Omental fat pad (tissue), 3 donors: ENCODE measurements at regions not wholly inside any gene's neighbourhood (a gene's known extent, or its start where the extent isn't known, plus 50 kb on each side); places are given as distances from the start of the nearest gene placed in this dataset.
"Not testable (repeated sequence)": the region's sequence is repeated elsewhere in the genome, so short reads cannot be mapped to it uniquely, and the experiment has no call there.

ENCODE experiments used
- ATAC-seq: fragments of 150-250 bp; one replicate; pipeline ENCODE4 v1.9.1; 2016; ENCODE audit warnings: mild to moderate bottlenecking, moderate library complexity; ENCODE audit not compliant: low FRiP score
- DNase-seq: peaks from one replicate; pipeline ENCODE4 v3.0.0-alpha.2; 2019; ENCODE audit warnings: low spot score
- TF ChIP-seq, protein P1 (sequence below), 3 donors: fragments of 450-650 bp; IDR thresholded peaks; one replicate each; pipeline ENCODE4 v1.5.1; 2016 to 2017; ENCODE audit warnings: antibody characterized with exemption in 3 of 3, mild to moderate bottlenecking in 3 of 3, moderate library complexity in 2 of 3

DNA sequence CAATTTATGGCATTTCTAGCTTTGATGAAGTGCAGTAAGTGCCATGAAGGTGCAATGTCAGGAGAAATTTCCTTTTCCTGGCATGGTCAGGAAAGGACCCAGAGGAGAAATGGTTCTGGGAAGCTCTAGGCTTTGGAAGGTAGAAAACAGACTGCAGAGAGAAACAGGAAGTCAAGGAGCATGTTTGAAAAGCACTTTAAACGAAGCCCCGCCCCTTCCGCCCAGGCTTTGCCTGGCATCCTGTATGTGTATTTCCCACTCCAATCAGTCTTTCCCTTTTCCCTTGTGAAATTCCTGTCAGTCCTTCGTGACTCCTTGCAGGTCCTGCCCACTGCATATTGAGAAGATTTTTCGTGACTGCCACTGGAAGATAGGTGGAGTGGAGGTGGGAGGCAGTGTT, 320.9 kb upstream of the SASH1 start:
- ATAC-seq (peak; percentile 59), DNase-seq (no peak)
- TF ChIP-seq, protein P1, sequence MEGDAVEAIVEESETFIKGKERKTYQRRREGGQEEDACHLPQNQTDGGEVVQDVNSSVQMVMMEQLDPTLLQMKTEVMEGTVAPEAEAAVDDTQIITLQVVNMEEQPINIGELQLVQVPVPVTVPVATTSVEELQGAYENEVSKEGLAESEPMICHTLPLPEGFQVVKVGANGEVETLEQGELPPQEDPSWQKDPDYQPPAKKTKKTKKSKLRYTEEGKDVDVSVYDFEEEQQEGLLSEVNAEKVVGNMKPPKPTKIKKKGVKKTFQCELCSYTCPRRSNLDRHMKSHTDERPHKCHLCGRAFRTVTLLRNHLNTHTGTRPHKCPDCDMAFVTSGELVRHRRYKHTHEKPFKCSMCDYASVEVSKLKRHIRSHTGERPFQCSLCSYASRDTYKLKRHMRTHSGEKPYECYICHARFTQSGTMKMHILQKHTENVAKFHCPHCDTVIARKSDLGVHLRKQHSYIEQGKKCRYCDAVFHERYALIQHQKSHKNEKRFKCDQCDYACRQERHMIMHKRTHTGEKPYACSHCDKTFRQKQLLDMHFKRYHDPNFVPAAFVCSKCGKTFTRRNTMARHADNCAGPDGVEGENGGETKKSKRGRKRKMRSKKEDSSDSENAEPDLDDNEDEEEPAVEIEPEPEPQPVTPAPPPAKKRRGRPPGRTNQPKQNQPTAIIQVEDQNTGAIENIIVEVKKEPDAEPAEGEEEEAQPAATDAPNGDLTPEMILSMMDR (IDR thresholded peaks at IDR 0.05) = no peak

GRCh38 chr6:148022279-148022678, 320.4 kb upstream of the SASH1 start:
- not testable (repeated sequence) for ATAC-seq, DNase-seq

DNA sequence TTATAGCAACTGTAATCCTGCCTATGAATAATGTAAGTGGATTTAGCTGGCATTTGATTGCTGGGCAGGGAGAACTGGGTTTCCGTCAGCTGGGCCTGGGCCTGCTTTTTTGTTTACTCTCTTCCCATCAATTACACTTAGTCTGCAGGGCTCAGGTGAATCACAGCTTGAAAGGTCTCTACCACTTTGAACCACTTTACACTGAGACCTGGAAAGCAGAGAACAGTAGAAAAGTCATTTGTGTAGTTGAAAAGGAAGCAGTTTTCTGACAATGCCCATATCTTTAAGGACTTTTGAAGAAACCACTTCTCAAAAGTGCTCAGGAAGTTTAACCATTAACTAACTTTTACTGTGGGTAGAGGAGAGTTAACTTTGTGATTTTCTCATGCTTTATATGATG, 315.4 kb upstream of the SASH1 start:
- TF ChIP-seq, protein P1 (IDR thresholded peaks at IDR 0.05) = no peak
- no peak for ATAC-seq
- no peak for DNase-seq

GRCh38 chr6:148035806-148036390, 306.7 kb upstream of the SASH1 start:
- ATAC-seq (no peak), DNase-seq (no peak)
- TF ChIP-seq, protein P1 (IDR thresholded peaks at IDR 0.05) = no peak

DNA sequence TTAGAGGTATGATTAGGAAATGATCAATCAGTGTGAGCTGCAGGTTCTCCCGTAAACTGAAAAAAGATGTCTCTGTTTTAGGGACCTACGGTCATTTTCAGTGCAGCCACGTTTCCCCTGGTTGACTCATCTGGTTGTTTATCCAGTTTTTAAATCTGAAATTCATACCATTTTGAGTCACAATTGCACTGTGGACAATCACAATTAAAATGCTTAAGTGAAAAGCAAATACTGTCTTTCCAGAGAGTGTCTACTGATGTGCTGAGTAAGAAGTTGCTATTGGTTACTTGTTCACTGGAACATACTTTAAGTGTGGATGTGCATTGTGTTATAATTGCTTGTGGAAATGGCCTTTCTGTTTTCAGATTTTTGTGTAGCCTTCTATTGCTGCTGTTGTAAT, 305.1 kb upstream of the SASH1 start:
- ATAC-seq (no peak), DNase-seq (no peak)

GRCh38 chr6:148041546-148041945, 301.1 kb upstream of the SASH1 start:
- DNase-seq (no peak), ATAC-seq (no peak)
- TF ChIP-seq, protein P1 (IDR thresholded peaks at IDR 0.05) = no peak

More for the DNA sequence above, 305.1 kb upstream of the SASH1 start:
- TF ChIP-seq, protein P1 (IDR thresholded peaks at IDR 0.05) = no peak

DNA sequence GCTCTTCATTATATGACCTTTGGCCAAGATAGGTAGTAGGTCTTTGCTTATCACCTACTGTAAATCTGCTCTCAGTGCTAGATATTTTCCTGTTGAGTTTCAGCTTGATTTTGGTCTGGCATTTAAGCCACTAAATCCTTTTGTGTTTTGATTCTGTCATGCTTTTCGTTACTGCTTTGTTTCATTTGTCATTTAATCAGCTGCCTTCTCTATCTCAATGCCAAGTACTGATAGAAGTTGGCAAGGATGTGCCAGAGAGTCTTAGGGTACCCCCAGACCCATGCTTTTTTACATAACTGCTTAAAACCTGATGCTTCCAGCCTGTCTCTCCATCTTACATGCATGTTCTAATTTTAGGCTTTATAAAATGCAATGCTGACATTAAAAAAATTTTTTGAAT, 300.1 kb upstream of the SASH1 start:
- ATAC-seq = no peak
- no peak for DNase-seq
- TF ChIP-seq, protein P1 (IDR thresholded peaks at IDR 0.05) = no peak
